PC-3 (cell line): ENCODE measurements at regions not wholly inside any gene's neighbourhood (a gene's known extent, or its start where the extent isn't known, plus 50 kb on each side); places are given as distances from the start of the nearest gene placed in this dataset.

ENCODE experiments used
- CTCF ChIP-seq: fragments of 300-600 bp; sonication (generic); conservative IDR thresholded peaks from 2 replicates; pipeline ENCODE4 v1.5.1; 2017; ENCODE audit warnings: antibody characterized with exemption, low read depth, mild to moderate bottlenecking, low read length
- EZH2 ChIP-seq: fragments of 300-600 bp; sonication (generic); IDR thresholded peaks from one replicate; pipeline ENCODE4 v1.6.1; 2017; ENCODE audit warnings: antibody characterized with exemption, mild to moderate bottlenecking, low read length; ENCODE audit not compliant: unreplicated experiment

GRCh38 chr10:118970770-118971169, 58.7 kb upstream of the NANOS1 start:
- TF ChIP-seq CTCF (no peak), EZH2 (no peak)
